Bone marrow (tissue), 2 donors: ENCODE measurements at regions not wholly inside any gene's neighbourhood (a gene's known extent, or its start where the extent isn't known, plus 50 kb on each side); places are given as distances from the start of the nearest gene placed in this dataset.
"Not testable (repeated sequence)": the region's sequence is repeated elsewhere in the genome, so short reads cannot be mapped to it uniquely, and the experiment has no call there.

ENCODE experiments used
- DNase-seq, 2 donors: peaks; one replicate each; lab custom pipeline; 2025; lab: John Stamatoyannopoulos, UW

DNA sequence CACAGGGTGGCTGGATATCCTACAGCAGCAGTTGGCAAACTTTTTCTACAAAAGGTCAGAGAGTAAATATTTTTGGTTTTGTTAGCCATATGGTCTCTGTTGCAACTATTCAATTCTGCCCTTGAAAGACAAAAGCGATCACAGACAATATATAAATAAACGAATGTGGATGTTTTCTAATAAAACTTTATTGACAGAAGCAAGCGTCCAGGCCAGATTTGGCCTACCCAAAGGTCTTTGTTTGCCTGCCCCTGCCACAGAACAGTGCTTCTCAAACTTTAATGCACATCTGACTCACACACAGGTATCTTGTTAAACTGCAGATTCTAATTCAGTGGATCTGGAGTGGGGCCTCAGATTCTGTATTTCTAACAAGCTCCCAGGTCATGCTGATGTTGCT, 621.4 kb upstream of the DIPK2B start:
- no peak for DNase-seq

DNA sequence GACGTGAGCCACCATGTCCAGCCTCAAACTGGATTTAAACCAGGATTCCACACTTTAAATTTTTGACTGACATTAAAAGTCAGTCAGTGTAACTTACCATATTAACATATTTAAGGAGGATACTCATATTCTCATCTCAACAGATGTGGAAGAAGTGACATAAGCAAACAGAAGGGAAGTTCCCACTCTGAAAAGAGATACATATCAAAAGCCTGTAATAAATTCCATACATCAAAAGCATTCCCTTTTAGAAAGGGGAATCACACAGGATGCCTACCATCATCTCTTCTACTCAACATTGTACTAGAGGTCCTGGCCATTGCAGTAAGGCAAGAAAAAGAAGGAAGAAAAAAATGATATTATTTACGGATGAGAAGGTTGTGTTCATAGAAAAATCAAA, 618.2 kb upstream of the DIPK2B start:
- DNase-seq: no peak

DNA sequence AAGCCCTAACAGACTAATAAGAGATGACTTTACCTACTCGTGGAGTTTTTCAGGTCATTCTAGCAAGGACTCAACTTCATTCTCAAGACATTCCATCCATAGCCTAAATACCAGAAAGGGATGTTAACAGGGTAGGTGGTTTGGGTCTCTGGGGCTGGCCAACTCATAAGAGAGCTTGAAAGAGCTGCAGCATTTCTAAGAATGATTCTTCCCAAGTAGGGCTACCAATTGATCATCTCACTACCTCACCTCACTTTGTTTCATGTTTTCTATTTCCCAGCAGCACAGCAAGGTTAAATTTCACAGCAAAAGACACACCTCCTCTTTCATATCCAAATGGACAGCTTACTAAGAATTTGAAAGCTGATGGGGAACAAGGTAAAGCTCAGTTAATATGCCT, 614.8 kb upstream of the DIPK2B start:
- DNase-seq: no peak

DNA sequence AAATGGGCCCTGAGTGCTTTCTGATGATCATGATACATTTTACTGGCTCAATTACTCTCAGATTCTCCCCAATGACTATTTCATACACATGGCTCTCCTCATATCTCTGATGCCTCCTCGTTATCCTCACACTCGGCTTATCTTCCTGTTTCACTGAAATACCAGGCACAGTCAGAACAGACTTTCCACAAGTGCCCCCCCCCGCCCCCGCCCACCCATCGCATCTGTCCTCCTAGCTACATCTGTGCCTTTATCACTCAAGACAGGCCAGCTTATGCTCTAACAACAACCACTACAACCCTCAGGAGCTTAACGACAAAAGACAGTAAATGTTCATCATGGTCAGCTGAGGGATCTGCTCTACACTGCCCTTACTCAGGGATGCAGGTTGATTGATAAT, 610.6 kb upstream of the DIPK2B start:
- no peak for DNase-seq

DNA sequence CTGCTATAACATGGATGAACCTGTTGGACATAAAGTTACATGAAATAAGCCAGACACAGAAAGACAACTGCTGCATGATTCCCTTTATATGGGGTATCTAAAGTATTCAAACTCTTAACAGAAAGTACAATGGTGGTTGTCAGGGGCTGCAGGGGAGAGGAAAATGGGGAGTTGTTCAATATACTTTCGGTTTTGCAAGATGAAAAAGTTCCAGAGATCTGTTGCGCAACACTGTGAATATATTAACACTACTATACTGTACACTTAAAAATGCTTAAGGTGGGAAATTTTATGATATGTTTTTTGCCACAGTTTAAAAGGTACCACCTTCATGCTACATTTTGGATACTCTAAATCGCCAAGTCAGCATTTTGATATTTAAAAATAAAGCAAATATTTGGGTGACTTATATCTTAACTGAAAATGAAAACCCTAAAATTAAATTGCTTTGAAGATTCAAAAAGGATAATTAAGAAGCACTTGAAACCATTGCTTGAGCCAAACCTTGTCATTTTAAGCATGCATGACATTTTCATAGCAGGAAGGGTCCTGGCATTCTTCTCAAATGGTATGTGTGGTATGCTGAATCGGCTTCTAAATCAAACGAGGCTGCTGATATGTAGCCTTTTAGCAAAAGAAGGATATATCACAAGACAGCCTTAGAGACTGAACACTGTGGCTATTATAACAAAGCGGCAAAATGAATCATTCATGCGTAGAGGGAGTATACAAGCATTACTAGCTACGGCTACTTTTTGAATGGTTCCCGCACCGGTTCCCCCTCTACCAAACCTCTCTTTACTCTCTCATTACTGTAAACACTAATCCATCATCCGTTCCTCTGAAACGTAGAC, 607.1 kb upstream of the DIPK2B start:
- peak in 1 of 2 donors; percentile 34 for DNase-seq

DNA sequence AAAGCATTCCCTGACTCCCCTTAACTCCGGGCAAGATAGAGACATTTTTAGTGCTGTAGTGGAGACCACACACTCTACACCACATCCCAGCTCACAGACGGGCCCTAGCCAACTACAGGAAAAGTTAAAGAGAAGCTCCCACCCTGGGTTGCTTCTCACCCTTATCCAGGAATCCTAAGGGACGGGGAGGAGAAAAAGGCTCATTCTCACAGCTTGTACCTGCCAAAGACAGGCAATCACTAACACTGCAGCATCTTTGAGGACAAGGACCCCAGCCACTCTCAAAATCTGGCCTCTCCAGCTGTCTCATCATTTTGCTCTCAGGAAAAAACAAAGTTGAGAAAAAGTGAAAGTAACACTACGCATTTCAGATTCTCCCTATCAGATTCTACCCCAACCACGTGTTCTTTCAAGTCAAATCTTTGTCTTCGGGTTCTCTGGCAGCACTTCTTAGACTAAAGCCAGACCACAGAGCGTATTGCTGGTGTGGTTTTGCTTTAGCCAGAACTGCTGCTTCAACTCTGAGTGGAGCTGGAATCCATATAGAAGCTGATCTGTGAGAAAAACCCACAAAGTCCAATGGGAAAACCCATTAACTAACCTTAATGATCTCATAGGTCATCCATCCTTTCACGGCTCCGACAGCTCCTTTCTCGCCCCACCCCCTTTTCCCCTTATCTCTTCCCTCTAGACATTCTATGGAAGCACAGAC, 605.9 kb upstream of the DIPK2B start:
- DNase-seq: peak in 1 of 2 donors; percentile 31

DNA sequence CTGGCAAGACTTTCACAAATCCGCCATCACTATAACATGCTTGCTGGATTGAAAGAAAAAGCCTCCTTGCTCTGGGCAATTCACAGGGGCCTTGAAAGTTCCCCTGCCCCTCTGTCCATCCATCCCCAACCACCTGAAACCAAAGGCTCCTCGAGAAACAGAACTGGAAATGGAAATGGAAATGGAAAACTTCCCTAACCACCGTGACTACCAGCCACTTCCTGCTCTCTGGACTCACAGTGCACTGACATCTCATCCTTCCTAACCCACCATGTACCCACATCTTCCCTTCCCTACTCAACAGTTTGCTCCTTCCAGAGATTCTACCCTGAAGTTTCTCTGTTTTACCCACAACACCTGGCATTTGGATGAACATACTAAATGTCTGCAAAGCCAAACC, 603.6 kb upstream of the DIPK2B start:
- no peak for DNase-seq

DNA sequence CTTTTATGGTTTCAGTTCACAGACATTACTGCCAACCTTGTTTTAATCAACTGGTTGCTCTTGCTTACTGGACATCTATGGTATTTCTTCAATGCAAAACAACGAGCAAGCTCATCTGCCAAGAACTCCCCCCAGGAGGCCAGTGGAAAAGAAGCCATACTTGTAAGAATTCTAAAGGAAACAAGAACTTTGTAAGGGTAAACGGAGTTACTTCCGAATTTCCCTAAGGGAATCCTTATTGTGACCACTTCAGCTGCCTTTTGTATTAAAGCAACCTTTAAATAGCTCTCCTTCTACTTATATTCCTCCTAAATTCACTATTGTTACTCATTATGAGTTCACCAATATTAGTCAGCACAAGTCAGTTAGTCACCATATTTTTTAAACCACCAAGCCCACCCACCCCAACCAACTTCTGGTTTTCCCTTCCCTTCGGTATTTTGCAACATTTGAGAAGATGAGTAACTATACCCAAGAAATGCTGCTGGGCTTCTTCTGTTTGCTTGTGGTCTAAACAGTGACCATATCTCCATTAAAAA, 602.8 kb upstream of the DIPK2B start:
- DNase-seq: peak in 1 of 2 donors; percentile 71

DNA sequence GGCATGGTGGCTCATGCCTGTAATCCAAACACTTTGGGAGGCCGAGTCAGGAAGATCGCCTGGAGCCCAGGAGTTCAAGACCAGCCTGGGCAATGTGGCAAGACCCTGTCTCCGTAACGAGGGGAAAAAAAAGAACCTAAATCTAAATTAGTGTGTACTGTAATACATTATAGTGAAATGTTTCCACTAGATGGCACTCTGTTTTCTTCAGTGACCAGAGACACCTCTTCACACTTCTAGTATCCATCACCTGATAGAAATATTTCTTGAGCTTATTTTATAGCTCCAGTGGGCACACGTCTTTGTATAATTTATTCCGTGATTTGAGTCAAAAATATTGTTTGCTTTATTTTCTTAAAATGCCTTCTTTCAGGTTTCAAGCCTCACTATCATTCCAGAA, 600.9 kb upstream of the DIPK2B start:
- DNase-seq: no peak

DNA sequence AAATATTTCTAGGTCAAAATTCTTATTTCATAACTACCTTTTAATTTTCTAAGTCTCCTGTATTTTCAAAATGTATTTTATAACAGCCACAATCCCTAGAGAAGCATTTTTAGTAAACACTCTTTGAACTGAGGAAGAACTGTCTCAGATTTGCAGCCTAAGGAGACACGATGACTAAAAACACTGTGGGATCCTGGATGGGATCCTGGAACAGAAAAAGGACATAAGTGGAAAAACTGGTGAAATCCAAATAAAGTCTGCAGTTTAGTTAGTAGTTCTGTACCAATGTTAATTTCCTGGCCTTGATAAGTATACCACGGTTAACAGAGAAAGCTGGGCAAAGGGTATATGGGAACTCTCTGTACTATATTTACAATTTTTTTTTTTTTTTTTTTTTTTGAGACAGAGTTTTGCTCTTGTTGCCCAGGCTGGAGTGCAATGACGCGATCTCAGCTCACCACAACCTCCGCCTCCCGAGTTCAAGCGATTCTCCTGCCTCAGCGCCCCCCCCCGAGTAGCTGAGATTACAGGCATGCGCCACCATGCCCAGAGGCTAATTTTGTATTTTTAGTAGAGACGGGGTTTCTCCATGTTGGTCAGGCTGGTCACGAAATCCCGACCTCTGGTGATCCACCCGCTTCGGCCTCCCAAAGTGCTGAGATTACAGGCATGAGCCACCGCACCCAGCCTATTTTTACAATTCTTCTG, 600.2 kb upstream of the DIPK2B start:
- not testable (repeated sequence) for DNase-seq

DNA sequence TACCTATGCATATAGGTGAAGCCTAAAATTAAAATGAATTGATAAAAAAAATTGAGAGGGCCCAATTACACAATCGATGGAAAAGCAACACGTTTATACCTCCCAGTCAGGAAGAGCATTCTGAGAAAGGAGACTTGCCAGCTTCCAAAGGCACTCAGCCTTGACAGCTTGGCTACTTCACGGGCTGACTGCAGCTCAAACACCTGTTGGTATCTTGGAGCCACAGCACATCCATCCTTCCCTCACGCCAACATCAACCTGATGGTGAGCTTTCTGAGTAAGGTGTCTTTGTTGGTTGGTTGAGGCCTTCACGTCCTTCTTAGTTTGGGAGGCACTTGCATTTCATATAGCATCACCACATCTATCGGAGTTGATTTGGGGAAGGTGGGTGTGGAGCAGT, 598.9 kb upstream of the DIPK2B start:
- no peak for DNase-seq

DNA sequence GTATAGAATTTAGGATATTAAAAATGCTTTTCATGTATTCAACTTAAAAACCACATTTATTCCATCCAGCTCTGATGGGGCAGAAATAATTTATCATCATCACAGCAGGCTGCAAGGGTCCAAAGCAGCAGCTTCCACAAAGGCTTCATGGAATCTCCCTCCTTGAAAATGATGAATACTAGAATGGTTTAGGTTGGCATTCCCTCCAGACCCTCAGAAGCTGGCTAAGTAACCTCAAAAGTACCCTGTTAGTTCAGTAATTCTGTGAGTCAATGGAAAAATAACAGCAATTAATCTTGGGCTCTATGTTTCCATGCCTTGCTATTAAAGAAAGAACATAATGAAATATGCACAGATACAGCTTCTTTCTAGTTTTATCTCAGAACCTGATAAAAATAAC, 594.9 kb upstream of the DIPK2B start:
- DNase-seq: no peak

DNA sequence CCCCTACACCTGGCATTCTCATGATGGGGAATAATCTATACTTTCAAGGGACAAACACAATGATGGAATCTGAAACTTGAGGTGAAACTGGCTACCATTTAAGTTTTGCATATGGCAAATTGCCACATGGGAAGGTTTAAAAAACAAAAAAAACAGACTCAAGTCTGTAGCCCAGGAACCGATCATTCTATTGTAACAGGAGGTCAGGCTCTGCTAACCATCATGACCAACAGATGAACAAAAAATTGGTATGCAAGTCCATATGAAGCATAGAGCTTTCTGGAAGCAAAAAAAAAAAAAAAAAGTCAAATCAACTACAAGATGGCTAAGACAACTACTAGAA, 594.3 kb upstream of the DIPK2B start:
- DNase-seq: no peak

DNA sequence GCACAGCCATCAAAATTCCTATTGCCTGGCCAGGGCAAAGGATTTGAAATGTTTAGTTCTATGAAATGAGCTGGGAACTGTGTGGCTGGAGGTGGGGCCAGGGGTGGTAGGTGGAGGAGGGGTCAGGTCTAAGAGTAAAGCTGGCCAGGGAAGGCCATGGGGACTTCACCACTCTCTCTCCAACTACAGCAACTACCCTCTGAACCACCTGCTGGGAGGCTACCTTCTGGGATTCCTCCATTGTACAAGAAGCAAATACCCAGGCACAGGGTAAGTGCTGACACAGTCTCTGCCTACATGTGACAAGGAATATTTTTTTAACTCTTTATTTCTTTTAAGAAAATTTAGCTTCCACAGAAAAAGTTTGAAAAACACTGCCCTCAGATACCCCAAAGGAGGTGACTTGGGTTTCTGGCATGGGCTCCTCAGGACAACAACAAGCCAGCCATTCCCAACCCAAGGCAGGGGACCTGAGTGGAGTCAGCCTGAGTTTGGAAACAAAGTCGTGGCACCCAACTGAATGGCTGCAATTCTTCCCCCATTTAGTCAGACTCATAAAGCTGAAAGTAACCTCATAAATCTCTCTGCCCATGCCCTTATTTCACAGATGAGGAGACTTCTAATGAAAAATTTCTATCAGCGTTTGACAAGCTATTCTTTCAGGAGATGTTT, 593.8 kb upstream of the DIPK2B start:
- no peak for DNase-seq

DNA sequence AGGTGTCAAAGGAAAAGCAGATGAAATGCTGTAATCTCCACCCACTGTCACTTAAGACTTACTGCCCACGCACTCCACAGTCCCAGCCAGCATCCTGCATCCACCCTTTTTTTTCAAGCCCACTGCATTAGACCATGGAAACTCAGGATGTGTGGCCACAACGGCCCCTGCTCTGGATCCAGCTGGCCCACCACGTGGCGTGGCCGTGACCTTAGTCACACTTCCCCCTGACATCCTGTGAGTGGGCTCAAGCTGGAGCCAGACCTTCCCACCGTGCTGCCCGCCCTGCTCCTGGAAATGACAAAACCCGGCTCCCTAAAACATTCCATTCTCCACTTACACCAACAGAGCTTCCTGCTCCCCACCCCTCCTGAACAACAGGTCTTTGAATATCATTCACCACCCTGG, 588.3 kb upstream of the DIPK2B start:
- no peak for DNase-seq

DNA sequence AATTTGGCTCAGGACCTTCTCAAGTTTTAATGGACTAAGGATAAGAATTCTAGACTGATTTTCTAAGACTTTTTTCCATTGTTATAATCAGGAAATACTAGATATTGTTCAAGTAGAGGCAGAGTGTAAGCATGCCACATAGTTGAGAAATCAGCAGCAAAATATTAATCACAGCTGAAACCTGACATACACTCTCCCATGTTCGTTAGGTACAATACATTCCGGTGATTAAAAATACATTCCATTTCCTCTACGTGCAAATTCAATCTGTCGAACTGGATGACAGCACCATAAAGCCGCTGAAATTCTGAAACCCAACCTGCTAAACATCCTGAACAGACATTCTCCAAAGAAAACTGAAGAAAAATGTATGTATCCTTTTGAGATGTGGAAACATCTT, 587.6 kb upstream of the DIPK2B start:
- no peak for DNase-seq

DNA sequence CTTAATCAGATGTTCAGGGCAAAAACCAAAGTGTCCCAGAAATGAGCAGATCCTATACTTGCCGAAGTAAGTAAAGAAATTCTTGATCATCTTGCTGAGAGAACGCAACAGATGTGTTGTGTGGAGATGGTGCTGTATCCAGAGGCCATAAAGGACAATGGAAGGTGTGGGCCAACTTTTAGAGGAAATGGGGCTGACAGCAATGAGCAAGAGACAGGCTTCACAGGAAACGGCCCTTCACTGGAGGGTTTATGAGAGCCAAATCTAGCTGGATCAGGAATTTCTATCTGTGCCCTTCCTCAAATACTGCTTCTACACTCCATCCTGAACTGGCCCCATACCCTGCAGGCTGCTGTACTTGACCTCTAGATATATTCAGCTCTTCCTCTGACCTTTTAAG, 583.9 kb upstream of the DIPK2B start:
- DNase-seq: no peak

DNA sequence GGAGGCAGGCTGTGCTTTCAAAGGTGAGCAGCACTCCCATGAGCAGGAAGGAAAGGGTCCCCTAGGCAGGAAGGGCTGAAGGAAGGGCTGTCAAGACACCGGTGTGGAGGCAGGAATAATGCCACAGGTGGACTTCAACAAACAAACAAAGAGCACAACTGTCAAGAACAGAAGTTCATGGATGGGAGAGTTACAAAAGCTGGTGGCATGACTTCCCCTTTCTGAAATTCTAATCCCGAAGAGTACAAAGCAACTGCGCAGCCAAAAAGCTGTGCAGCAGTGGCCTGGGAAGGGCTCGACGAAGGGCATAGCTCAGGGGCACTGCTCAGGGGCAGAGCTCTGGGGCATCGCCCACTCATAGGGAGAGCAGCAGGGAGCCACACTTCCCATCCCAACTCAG, 582.3 kb upstream of the DIPK2B start:
- DNase-seq: no peak

DNA sequence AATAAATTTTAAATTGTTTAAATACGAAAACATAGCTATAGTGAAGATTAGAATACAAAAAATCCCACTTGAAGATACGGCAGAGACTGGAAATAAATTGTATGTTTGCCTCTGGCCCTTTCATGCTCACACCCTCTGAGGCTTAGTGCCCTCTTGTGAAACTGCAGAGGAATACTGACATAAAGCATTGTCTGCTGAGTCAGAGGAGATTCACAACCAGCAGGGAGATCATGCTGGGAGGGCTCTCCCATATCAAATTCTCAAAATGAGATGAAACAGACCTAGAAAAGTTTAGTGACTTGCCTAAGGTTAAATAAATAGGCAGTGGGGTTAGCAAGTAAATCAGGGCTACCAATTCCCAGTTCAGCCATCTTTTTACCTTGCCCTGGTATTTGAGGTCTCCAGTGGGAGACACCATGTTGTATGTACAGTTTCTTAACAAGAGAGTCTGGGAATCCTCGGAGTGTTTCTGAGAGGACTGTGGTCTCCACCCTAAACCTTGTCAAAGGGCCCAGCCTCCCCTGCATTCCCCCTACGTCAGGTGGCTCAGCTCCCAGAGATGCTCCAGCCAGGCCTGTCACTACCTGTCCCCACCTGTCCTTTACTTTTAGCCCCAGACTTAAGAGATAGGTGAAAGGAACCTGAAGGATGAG, 581.4 kb upstream of the DIPK2B start:
- DNase-seq: peak in 1 of 2 donors; percentile 25

DNA sequence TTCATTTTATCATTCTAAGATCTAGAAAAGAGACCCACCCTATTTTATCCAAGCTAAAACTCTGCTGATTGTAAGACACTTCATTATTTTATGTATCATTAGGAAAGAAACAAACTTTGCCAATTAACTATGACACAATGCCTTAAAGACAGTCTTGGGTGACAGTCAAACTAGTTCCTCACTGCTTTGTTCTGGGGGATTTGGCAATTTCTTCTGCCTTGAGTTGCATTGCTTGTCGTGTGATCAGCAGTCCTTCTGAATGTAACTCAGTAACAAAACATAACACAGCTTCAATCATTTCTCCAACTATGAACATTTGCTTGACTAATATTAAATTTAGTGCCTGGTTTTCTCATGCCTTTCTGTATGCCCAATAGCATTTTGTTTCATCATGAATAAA, 577.9 kb upstream of the DIPK2B start:
- no peak for DNase-seq

DNA sequence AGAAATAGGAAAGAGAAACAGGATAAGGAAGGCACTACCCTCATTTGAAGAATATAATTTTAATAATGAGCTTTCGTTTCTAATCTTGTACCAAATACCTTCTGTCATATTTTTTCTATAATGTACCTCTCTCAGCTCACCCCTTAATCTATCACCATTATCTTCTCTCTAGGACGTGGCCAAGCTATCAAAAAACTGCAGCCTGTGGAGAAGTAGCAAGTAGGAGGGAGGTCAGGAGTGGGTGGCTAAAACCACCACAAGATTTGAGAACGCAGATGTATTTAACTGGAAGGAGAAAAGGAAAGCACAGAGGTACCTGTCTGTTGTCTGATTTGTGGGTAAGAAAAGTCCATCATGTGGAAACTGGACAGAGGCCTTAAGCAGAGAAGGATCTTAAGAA, 576.7 kb upstream of the DIPK2B start:
- no peak for DNase-seq

DNA sequence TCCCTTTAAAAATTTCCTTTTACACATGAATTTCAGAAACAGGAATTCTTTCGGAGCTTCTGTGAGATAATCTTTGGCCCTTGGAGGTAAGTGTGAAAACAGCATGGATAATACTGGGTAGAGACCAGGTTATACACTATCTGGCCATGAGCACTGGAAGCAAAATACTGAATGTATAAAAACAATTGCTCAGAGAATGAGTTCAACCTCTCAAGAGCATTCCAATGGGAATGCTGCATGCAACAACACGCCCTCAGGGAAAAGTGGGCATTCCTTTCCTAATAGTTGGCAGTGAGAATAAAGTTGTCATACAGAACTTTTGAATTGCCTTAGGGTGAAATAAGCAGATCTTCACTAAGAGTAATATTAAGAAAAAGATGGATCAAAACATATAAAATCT, 574.8 kb upstream of the DIPK2B start:
- DNase-seq: no peak
